Activated CD4-positive, alpha-beta T cell treated with anti-CD3 and anti-CD28 coated beads, Interleukin-2, Interleukin-4, amounts not matched to agents 100 ng/mL and 50 ng/mL, durations not matched to agents 16 hours and 8 hours (primary cell): ENCODE measurements at regions not wholly inside any gene's neighbourhood (a gene's known extent, or its start where the extent isn't known, plus 50 kb on each side); places are given as distances from the start of the nearest gene placed in this dataset.
"Not testable (repeated sequence)": the region's sequence is repeated elsewhere in the genome, so short reads cannot be mapped to it uniquely, and the experiment has no call there.

Source experiments
- DNase-seq: peaks from one replicate; pipeline ENCODE4 v3.0.0-alpha.2; 2020; ENCODE audit warnings: low spot score

- DNase-seq: no peak
Observed at GRCh38 chr14:46596236-46596635, 55.3 kb downstream of the RPL10L start.

DNA sequence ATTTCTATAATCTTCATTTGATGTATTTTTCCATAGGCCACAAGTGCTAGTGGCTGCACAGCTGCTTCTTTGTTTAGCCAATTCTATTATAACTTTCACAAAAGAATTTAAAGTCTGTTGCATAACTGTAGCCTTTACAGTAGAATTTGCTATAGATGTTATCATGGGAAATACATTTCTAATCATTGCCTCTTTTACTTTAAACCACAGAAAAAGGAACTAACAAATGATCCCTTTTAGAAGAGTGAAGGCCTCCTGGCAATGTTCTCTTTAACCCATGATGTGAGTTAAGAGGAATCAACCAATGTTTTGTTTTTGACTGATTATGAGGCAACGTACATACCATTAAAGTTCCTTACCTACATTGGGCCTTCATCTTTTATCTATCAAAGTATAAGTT lies 68.8 kb downstream of the RPL10L start:
- DNase-seq: no peak

GRCh38 chr14:46581036-46581671 lies 70.4 kb downstream of the RPL10L start:
- peak; percentile 15 for DNase-seq

DNA sequence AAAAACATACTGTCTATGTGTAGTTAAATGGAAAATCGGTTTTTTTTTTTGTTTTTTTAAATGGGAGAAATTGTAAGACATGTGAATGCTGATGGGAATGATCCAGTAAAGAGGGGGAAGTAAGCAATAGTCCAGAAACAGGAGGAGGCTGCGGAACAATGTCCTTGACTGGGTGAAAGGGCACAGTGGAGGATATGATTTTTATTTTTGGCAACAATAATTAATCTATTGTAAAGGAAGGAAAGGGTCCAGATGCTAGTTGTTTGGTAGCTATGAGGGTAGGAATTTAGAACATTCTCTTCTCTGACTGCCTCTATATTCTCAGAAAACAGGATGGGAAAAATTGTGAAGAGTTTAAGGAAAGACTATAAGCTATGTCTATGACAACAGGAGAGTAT lies 76.6 kb downstream of the RPL10L start:
- DNase-seq: no peak

DNA sequence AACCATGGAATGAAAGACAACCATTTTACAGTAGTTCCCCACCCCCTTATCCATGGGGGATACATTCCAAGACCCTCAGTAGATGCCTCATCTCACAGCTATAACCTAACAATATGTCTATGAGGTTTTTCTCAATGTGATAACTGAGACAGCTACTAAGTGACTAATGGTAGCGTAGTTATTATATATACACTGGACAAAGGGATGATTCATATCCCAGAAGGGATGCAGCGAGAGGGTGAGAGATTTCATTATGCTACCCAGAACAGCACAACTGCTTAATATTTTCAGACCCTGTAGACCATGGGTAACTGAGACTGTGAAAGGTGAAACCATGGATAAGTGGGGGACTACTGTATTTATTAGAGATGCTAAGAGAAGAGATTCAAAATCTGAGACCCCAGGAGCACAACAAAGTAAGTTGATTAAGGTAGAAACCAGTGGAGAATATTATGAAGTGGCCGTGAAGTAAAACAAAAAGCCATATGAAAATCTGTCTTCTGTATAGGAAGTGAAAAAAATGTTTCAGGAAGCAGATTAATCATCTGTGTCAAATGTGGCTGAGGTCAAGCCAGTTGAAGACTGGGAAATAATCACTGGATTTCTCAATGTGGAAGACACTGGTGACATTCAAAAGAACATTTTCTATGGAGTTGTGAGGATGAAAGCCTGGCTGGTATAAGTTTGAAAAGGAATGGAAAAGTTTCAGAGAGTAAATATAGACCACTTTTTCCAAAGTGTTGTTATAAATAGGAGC lies 77.2 kb downstream of the RPL10L start:
- no peak for DNase-seq

DNA sequence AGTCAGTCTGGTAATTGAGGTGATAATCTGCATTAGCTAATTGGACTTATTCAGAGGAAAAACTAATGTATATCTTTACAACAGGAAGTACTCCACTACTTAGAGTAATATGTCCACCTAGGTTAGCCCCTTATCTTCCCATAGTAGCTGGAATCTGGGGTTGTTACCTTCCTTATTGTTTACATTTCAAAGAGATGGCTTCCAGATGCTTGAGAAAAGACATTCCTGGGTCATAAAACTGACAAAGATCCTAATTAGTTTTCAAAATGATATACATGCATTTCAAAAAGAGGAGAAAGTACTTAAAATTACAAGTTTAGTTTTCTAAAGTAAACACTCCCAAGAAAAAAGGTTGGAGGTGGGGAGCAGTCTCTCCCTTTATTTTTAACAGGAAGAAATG lies 78.1 kb downstream of the RPL10L start:
- DNase-seq: no peak

GRCh38 chr14:46571970-46572369 lies 79.6 kb downstream of the RPL10L start:
- DNase-seq: no peak

DNA sequence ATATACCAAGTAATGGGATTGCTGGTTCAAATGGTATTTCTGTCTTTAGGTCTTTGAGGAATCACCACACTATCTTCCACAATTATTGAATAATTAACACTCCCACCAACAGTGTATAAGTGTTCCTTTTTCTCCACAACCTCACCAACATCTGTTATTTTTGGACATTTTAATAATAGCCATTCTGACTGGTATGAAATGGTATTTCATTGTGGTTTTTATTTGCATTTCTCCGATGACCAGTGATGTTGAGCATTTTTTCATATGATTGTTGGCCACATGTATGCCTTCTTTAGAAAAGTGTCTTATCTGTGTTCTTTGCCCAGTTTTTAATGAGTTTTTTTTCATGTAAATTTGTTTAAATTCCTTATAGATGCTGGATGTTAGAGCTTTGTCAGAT lies 83.4 kb downstream of the RPL10L start:
- DNase-seq: not testable (repeated sequence)

DNA sequence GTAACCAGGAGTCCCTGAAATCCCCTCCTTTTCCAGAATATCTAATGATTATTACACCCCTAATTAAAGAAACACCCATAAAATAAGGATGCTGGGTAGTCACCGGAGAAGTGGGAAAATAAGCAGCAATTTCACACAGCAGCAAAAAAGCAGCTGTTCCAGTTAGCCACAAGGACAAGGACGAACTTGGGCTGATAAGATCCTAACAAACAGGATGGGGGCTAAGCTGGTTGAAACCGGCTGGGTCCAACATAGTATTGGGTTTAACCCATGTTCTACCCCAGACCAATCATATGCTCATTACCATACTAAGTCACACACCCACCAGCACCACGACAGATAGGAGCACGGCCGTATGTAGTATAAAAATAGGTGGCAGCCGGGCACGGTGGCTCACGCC lies 100.7 kb downstream of the RPL10L start:
- no peak for DNase-seq

DNA sequence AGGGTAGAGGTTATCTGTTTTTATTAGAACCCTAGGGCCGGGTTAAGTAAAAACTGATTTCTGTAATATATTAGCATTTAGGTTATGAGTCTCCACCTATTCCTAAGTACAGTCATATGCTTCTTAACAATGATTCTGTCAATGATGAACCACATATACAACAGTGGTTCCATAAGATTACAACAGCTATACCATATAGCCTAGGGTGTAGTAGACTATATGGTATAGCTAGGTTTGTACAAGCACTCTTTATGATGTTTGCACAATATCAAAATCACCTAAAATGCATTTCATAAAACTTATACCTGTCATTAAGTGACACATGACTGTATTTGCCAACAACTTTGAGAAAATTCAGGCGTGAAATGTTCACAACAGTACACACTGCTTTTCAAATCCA lies 110.6 kb downstream of the RPL10L start:
- no peak for DNase-seq

DNA sequence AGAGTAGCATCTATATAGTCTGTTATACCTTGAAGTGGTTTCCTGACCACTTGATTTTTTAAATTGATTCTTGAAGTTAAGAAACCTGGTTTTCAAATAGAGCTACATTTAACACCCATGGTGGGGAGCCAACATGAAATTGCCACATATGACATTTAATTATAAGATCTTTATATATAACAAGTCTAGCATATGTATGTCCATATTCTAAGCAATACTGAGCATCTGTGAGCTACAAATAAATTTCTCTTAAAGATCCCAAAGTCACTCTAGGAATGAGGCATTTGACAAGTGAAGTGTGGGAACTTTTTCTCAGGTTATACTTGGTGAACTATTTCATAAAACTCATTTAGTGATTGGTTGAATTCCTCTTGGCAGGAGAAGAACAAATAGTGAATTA lies 132.5 kb downstream of the RPL10L start:
- DNase-seq: no peak

DNA sequence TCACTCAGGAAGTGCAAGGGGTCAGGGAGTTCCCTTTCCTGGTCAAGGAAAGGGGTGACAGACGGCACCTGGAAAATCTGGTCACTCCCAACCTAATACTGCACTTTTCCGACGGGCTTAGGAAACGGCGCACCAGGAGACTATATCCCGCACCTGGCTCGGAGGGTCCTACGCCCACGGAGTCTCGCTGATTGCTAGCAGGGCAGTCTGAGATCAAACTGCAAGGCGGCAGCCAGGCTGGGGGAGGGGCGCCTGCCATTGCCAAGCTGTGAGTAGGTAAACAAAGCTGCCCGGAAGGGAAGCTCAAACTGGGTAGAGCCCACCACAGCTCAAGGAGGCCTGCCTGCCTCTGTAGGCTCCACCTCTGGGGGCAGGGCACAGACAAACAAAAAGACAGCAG lies 142.8 kb downstream of the RPL10L start:
- not testable (repeated sequence) for DNase-seq

DNA sequence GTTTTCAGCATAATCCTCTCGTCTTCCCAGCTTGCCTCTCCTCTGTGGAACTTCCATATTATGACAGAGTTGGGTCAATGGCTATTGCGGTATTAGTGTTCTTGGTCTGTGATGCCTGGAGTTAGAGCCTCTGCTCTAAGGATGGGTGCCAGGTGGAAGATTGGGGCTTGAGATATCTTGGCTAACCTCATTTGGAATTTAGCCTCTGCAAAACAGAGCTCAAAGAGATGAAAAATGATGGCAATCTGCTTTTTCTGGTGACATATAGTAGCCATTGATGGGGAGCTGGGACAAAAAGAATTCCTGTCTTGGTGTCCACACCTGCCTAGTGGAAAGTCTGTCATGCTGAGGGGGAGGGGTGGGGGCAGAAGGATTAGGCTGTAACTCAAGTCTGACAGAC lies 152.1 kb downstream of the RPL10L start:
- DNase-seq: no peak

- no peak for DNase-seq
Observed at GRCh38 chr14:46496409-46496808, 155.2 kb downstream of the RPL10L start.

GRCh38 chr14:46490238-46490685 lies 161.3 kb downstream of the RPL10L start:
- peak; percentile 2 for DNase-seq

DNA sequence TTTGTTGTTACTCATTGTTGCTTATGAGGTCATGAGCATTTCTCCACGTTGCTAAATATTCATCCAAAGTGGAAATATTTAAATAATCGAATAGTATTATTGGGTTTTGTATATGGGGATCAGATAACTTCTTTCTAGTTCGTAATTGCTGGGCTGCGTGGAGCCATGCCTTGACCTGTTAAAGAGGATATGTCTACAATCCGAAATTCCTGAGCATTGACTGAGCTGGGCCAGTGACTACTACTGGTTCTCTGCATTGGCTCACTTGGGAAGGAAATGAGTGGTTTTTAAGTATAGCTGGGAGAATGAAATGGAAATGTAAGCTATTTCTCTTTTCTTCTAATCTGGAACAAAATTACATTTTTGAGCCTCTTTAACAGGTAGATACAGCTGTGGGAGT lies 163.2 kb downstream of the RPL10L start:
- DNase-seq: no peak

- no peak for DNase-seq
Observed at GRCh38 chr14:46487582-46488350, 163.8 kb downstream of the RPL10L start.

GRCh38 chr14:46482200-46482599 lies 169.4 kb downstream of the RPL10L start:
- no peak for DNase-seq

DNA sequence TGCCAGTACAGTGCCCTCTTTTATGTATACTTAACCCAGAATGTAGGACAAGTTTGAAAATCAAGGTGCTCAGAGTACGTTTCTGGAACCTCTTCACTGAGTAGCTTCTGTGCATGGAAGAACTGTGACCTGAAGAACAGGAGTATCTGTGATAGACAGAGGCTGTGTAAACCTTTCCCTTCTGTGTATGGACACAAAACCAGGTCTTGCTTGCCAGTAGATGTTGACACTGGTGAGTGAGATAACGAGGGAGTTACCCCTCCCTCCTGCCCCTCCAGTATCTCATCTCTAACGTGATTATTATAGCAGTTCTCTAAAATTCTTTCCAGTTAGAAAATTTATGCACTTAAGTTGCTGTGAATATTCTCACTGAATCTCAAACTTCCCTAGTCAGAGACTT lies 170.8 kb downstream of the RPL10L start:
- DNase-seq: no peak

GRCh38 chr14:46472261-46472660 lies 179.3 kb downstream of the RPL10L start:
- DNase-seq: no peak

DNA sequence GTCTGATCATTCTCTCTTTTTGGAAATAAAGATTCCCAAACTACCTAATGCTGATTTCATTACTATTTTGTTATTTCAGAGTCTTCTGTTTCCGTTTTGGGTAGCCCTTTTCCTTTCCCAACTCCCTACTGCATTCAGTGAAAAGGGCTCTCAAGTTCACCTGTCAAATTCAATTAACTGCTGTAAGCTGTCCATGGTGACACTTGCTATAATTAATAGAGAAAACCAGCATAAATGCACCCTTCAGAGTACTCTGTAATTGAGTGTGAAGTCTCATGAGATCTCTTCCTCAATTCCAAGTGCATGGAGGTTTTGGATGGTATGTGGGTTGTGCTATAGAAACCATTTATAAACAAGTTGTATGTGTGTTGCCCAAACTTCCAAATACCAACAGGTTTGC lies 187.2 kb downstream of the RPL10L start:
- DNase-seq: no peak

- no peak for DNase-seq
Observed at GRCh38 chr14:46451800-46452199, 199.8 kb downstream of the RPL10L start.

- DNase-seq: no peak
Observed at GRCh38 chr14:46444666-46445065, 206.9 kb downstream of the RPL10L start.
